ENCODE measurements at regions not wholly inside any gene's neighbourhood (a gene's known extent, or its start where the extent isn't known, plus 50 kb on each side); places are given as distances from the start of the nearest gene placed in this dataset.

GRCh38 chr4:62930884-62931283 is 1478.4 kb downstream of the TECRL start:
- in situ Hi-C loops (cut with MboI; ENCODE audit: low sequenced_read_pairs, unreplicated experiment) = no loop called here
- no peak for TF ChIP-seq CTCF (IDR thresholded peaks at IDR 0.05; ENCODE audit: borderline replicate concordance, control extremely low read depth, extremely low read depth, insufficient read depth, missing control alignments)
- DNase-seq (ENCODE audit: low spot score) = no peak

GRCh38 chr4:62928483-62928882 is 1480.8 kb downstream of the TECRL start:
- in situ Hi-C loops (cut with MboI; ENCODE audit: low sequenced_read_pairs, unreplicated experiment) = no loop called here
- no peak for DNase-seq (ENCODE audit: low spot score)
- TF ChIP-seq CTCF (IDR thresholded peaks at IDR 0.05; ENCODE audit: borderline replicate concordance, control extremely low read depth, extremely low read depth, insufficient read depth, missing control alignments) = no peak

- DNase-seq (ENCODE audit: low spot score) = no peak
- in situ Hi-C loops (cut with MboI; ENCODE audit: low sequenced_read_pairs, unreplicated experiment) = no loop called here
- no peak for TF ChIP-seq CTCF (IDR thresholded peaks at IDR 0.05; ENCODE audit: borderline replicate concordance, control extremely low read depth, extremely low read depth, insufficient read depth, missing control alignments)
Observed at GRCh38 chr4:62927574-62927973, 1481.7 kb downstream of the TECRL start.

GRCh38 chr4:62923783-62924182 is 1485.5 kb downstream of the TECRL start:
- in situ Hi-C loops (cut with MboI; ENCODE audit: low sequenced_read_pairs, unreplicated experiment) = no loop called here
- no peak for DNase-seq (ENCODE audit: low spot score)
- TF ChIP-seq CTCF (IDR thresholded peaks at IDR 0.05; ENCODE audit: borderline replicate concordance, control extremely low read depth, extremely low read depth, insufficient read depth, missing control alignments) = no peak

- DNase-seq (ENCODE audit: low spot score) = no peak
- in situ Hi-C loops (cut with MboI; ENCODE audit: low sequenced_read_pairs, unreplicated experiment) = no loop called here
- no peak for TF ChIP-seq CTCF (IDR thresholded peaks at IDR 0.05; ENCODE audit: borderline replicate concordance, control extremely low read depth, extremely low read depth, insufficient read depth, missing control alignments)
Observed at GRCh38 chr4:62917649-62918048, 1491.6 kb downstream of the TECRL start.

GRCh38 chr4:62914758-62915157 is 1494.5 kb downstream of the TECRL start:
- no peak for TF ChIP-seq CTCF (IDR thresholded peaks at IDR 0.05; ENCODE audit: borderline replicate concordance, control extremely low read depth, extremely low read depth, insufficient read depth, missing control alignments)
- in situ Hi-C loops (cut with MboI; ENCODE audit: low sequenced_read_pairs, unreplicated experiment) = no loop called here
- DNase-seq (ENCODE audit: low spot score) = no peak

- no peak for DNase-seq (ENCODE audit: low spot score)
- no peak for TF ChIP-seq CTCF (IDR thresholded peaks at IDR 0.05; ENCODE audit: borderline replicate concordance, control extremely low read depth, extremely low read depth, insufficient read depth, missing control alignments)
- in situ Hi-C loops (cut with MboI; ENCODE audit: low sequenced_read_pairs, unreplicated experiment) = no loop called here
Observed at GRCh38 chr4:62913065-62913464, 1496.2 kb downstream of the TECRL start.
